Adrenal gland (tissue), 9 donors: ENCODE measurements at regions not wholly inside any gene's neighbourhood (a gene's known extent, or its start where the extent isn't known, plus 50 kb on each side); places are given as distances from the start of the nearest gene placed in this dataset.

Experiments used
- DNase-seq, 7 donors: peaks; one replicate each; pipeline ENCODE4 v3.0.0-alpha.2; 2019 to 2020
- H3K27ac ChIP-seq, 5 donors: fragments of 200-600 bp; sonication (generic) in 4 of 5; 1 replicate in 3 of 5; 2 replicates in 2 of 5; pipeline versions ENCODE4 v1.5.1 to v1.8.0; 2016 to 2020; ENCODE audit warnings: mild to moderate bottlenecking in 1 of 5
- H3K27me3 ChIP-seq: fragments of 200-600 bp; 2 replicates; pipeline ENCODE4 v1.8.0; 2021
- H3K36me3 ChIP-seq, 2 donors: fragments of 200-600 bp; replicated peaks in 1 of 2; 1 replicate in 1 of 2; 2 replicates in 1 of 2; pipeline versions ENCODE4 v1.5.1 to v1.8.0; 2018 to 2022
- H3K4me1 ChIP-seq, 2 donors: fragments of 200-600 bp; replicated peaks in 1 of 2; 1 replicate in 1 of 2; 2 replicates in 1 of 2; pipeline versions ENCODE4 v1.5.1 to v1.8.0; 2018 to 2021
- H3K4me3 ChIP-seq, 4 donors: fragments of 200-600 bp; sonication (generic) in 3 of 4; one replicate each; pipeline ENCODE4 v1.5.1; 2016 to 2018
- H3K9me3 ChIP-seq, 3 donors: fragments of 200-600 bp; sonication (generic) in 1 of 3; replicated peaks in 1 of 3; 1 replicate in 2 of 3; 2 replicates in 1 of 3; pipeline versions ENCODE4 v1.5.1 to v1.8.0; 2016 to 2021
- POLR2A ChIP-seq, 2 donors: fragments of 450-650 bp; IDR thresholded peaks; one replicate each; pipeline ENCODE4 v1.6.1; 2017; ENCODE audit warnings: antibody characterized with exemption in 2 of 2, mild to moderate bottlenecking in 2 of 2, moderate library complexity in 1 of 2
- WGBS, 4 donors: extraction: QIAGEN DNeasy Blood & Tissue Kit in 2 of 4; methylation state at CpG; one replicate each; pipeline versions ENCODE4 v1.1.5 to v1.1.7; 2013 to 2017; 5-methylcytosine and 5-hydroxymethylcytosine counted together
- intact Hi-C, 2 donors: fragments of 100-400 bp; cut with DNase I; formaldehyde crosslinking; loops; one replicate each; pipeline versions ENCODE4 v1.14.1 to v1.15.0; 2022 to 2023
- TF ChIP-seq, protein P1 (sequence below), 6 experiments: fragments of 450-650 bp in 4 of 6; fragments of 200-600 bp in 2 of 6; sonication (generic) in 1 of 6; IDR thresholded peaks; 1 replicate in 5 of 6; 2 replicates in 1 of 6; pipeline versions ENCODE4 v1.5.1 to v1.8.0; 2016 to 2021; ENCODE audit warnings: antibody characterized with exemption in 6 of 6, mild to moderate bottlenecking in 2 of 6, moderate library complexity in 1 of 6
- donor health status: healthy with polysubstance abuse.
- donor health status: Bipolar disorder and iron deficiency.
- donor health status: DM: yes; HTN: yes; CAD: no.
- donor health status: DM: no; HTN: no; CAD: no.
- donor health status: DM: no; HTN: no; CAD: no.

DNA sequence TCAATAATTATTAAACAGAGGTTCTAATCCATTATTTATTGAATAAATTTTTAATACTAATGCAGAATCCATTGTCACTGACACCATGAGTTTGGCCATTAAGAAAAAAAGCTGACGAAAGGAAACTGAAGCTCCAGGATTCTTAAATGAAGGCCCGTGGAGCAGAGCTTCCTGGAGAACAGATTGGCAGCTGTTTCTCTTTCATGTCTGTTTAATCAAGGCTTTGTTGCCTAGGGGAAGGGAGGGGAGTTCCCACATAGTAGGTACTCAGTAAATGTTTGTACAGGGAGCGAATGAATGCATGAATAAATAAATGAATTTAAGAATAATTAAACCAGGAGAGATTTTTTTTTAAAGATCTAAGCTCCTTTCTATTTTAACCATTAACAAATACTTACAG lies 315.1 kb upstream of the KLHL29 start:
- WGBS, 4 donors = 60 to 64% (median 63%) methylated on average over 3 of the region's 3 CpGs
- Histone ChIP-seq H3K27me3 (no peaks in the 10 kb centered on the region), H3K36me3 (no peaks in the 10 kb centered on the region), H3K4me1 (no peaks in the 10 kb centered on the region), H3K4me3 (no peak overlapping the region), H3K27ac (no peak overlapping the region), H3K9me3 (no peaks in the 10 kb centered on the region)
- TF ChIP-seq, protein P1, sequence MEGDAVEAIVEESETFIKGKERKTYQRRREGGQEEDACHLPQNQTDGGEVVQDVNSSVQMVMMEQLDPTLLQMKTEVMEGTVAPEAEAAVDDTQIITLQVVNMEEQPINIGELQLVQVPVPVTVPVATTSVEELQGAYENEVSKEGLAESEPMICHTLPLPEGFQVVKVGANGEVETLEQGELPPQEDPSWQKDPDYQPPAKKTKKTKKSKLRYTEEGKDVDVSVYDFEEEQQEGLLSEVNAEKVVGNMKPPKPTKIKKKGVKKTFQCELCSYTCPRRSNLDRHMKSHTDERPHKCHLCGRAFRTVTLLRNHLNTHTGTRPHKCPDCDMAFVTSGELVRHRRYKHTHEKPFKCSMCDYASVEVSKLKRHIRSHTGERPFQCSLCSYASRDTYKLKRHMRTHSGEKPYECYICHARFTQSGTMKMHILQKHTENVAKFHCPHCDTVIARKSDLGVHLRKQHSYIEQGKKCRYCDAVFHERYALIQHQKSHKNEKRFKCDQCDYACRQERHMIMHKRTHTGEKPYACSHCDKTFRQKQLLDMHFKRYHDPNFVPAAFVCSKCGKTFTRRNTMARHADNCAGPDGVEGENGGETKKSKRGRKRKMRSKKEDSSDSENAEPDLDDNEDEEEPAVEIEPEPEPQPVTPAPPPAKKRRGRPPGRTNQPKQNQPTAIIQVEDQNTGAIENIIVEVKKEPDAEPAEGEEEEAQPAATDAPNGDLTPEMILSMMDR (IDR thresholded peaks at IDR 0.05) = no peak
- no peak for TF ChIP-seq POLR2A (IDR thresholded peaks at IDR 0.05)
- no peak for DNase-seq
- intact Hi-C loops = no loop called here

DNA sequence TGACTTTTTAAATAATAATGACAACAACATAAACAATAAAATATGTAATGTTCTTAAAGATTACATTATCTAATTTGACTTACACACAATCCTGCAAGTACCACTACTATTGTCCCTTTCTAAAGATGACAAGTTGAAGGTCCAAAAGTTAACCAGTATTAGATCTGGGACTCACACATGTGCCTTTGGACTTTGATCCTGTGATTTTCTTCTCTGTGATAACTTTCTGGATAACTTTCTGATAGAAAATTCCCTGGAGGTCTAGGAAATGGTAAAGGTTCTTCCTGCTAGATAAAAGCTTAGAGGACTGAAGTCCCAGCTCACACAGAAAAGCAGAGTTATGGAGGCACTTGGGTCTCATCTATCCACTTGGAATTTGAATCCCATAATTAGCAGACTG lies 311.9 kb upstream of the KLHL29 start:
- intact Hi-C loops = no loop called here
- no peak for DNase-seq
- Histone ChIP-seq H3K4me3 (no peak overlapping the region), H3K36me3 (no peaks in the 10 kb centered on the region), H3K4me1 (no peaks in the 10 kb centered on the region), H3K27me3 (no peaks in the 10 kb centered on the region), H3K9me3 (no peaks in the 10 kb centered on the region), H3K27ac (no peak overlapping the region)
- no peak for TF ChIP-seq POLR2A (IDR thresholded peaks at IDR 0.05)
- TF ChIP-seq, protein P1 (IDR thresholded peaks at IDR 0.05) = no peak

DNA sequence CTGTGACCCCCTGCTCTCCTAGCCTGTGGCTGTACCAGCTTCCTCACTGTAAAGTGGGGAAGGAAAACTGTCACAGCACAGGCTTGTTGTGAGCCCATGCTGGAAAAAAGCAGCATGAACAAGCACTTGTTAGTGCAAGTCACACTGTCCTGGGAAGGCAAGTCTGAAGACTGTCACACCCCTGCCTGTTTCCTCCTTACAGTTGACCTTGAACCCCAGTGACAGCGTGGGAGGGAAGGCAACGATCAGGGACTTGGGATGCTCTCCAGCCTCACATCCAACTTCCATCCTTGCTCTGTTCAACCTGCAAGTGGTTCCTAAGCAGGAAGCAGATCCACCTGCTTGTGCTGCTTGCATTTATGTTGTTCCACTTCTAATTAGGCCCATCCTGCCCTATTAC lies 311.3 kb upstream of the KLHL29 start:
- intact Hi-C loops = no loop called here
- no peak overlapping the region for H3K27ac ChIP-seq
- no peaks in the 10 kb centered on the region for H3K36me3 ChIP-seq
- H3K27me3 ChIP-seq = no peaks in the 10 kb centered on the region
- H3K4me1 ChIP-seq = no peaks in the 10 kb centered on the region
- WGBS, 4 donors = 21 to 33% (median 27%) methylated on average over 2 of the region's 2 CpGs
- H3K9me3 ChIP-seq = no peaks in the 10 kb centered on the region
- no peak overlapping the region for H3K4me3 ChIP-seq
- TF ChIP-seq, protein P1 (IDR thresholded peaks at IDR 0.05) = no peak
- no peak for TF ChIP-seq POLR2A (IDR thresholded peaks at IDR 0.05)
- DNase-seq = no peak

DNA sequence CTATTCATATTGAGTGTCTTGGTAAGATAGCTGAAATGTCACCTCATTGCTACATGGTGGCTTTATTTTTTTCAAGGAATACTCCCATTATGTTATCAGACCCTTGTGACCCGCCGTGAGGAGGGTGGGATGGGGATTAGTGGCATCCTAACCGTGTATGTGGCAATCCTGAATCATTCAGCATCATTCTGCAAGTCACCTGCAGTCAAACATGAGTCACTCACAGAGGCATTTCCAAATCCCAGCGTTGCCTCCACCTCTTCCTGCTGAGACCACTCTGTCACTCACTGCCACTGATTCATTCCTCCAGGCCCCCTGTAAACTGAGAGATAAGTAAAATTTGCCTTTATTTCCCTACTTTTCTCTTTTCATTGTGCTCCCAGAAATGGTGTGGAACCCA lies 307.4 kb upstream of the KLHL29 start:
- no peak for TF ChIP-seq POLR2A (IDR thresholded peaks at IDR 0.05)
- Histone ChIP-seq H3K36me3 (no peaks in the 10 kb centered on the region), H3K4me3 (no peak overlapping the region), H3K4me1 (no peaks in the 10 kb centered on the region), H3K27ac (no peak overlapping the region), H3K9me3 (no peaks in the 10 kb centered on the region), H3K27me3 (no peaks in the 10 kb centered on the region)
- intact Hi-C loops = no loop called here
- 61 to 71% (median 62%) methylated on average over 4 of the region's 4 CpGs for WGBS, 4 donors
- DNase-seq = no peak

DNA sequence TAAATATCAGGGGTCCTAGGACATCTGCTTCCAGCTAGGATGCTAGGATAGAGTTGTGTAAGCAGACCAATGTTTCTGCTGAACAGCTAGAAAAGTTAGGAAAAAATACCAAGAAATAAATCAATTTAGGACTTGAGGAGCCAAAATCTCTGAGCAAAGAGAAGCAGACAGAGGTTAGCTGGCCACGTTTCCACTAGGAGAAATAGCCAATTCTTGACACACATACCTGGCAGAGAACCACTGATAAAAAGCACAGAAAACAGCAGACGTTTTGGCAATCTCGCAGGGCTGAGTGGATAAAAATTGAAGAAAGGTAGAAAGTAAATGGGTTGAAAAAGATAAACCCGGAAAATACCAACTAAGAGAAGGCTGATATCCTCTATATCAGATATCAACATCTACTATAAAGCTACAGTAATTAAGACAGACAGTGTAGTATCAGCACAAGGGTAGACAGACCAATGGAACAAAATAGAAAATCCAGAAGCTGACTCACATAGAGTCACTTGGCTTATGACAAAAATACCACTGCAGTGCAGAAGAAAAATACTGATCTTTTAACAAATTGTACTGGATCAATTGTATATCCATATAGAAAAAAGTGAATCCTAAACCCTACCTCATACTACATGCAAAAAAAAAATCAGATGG lies 306.1 kb upstream of the KLHL29 start:
- no peak overlapping the region for H3K27ac ChIP-seq
- no peak overlapping the region for H3K4me3 ChIP-seq
- 40 to 56% (median 50%) methylated on average over 4 of the region's 4 CpGs for WGBS, 4 donors
- TF ChIP-seq POLR2A (IDR thresholded peaks at IDR 0.05) = no peak
- TF ChIP-seq, protein P1 (IDR thresholded peaks at IDR 0.05) = no peak
- H3K4me1 ChIP-seq = no peaks in the 10 kb centered on the region
- no peak for DNase-seq
- no peaks in the 10 kb centered on the region for H3K27me3 ChIP-seq
- no peaks in the 10 kb centered on the region for H3K36me3 ChIP-seq
- intact Hi-C loops = no loop called here
- H3K9me3 ChIP-seq = no peaks in the 10 kb centered on the region
